Muscle of back (tissue), 3 donors: ENCODE measurements at regions not wholly inside any gene's neighbourhood (a gene's known extent, or its start where the extent isn't known, plus 50 kb on each side); places are given as distances from the start of the nearest gene placed in this dataset.
A peak's percentile ranks its signal among the peaks of the same experiment; 100 is the strongest.
"Not testable (repeated sequence)": the region's sequence is repeated elsewhere in the genome, so short reads cannot be mapped to it uniquely, and the experiment has no call there.

Experiments
- DNase-seq, 3 donors: peaks; one replicate each; pipeline versions ENCODE4 v3.0.0 to v3.0.0-alpha.2; 2013

- DNase-seq = no peak
Measured at GRCh38 chr5:135776457-135776856, 58.0 kb upstream of the SLC25A48 start.

GRCh38 chr5:135761746-135762145 is 72.7 kb upstream of the SLC25A48 start:
- peak; percentile 21 to 47 (median 36) for DNase-seq

GRCh38 chr5:135759149-135759784 is 75.2 kb upstream of the SLC25A48 start:
- DNase-seq = no peak

- DNase-seq = no peak
Measured at GRCh38 chr5:135753990-135754389, 80.5 kb upstream of the SLC25A48 start.

GRCh38 chr5:135750506-135750905 is 84.0 kb upstream of the SLC25A48 start:
- DNase-seq = no peak

- DNase-seq = no peak
Measured at GRCh38 chr5:135747824-135748223, 86.6 kb upstream of the SLC25A48 start.

- no peak for DNase-seq
Measured at GRCh38 chr5:135745897-135746500, 88.5 kb upstream of the SLC25A48 start.

- DNase-seq = no peak
Measured at GRCh38 chr5:135743705-135744411, 90.6 kb upstream of the SLC25A48 start.

- no peak for DNase-seq
Measured at GRCh38 chr5:135743181-135743580, 91.3 kb upstream of the SLC25A48 start.

- not testable (repeated sequence) for DNase-seq
Measured at GRCh38 chr5:135742240-135742639, 92.2 kb upstream of the SLC25A48 start.

- no peak for DNase-seq
Measured at GRCh38 chr5:135741040-135741439, 93.4 kb upstream of the SLC25A48 start.

- DNase-seq = no peak
Measured at GRCh38 chr5:135740475-135740874, 94.0 kb upstream of the SLC25A48 start.

GRCh38 chr5:135739383-135739981 is 95.0 kb upstream of the SLC25A48 start:
- DNase-seq = peak; percentile 8 to 52 (median 25)

GRCh38 chr5:135738564-135738875 is 95.9 kb upstream of the SLC25A48 start:
- DNase-seq = no peak

GRCh38 chr5:135737701-135738563 is 96.5 kb upstream of the SLC25A48 start:
- no peak for DNase-seq

GRCh38 chr5:135736952-135737351 is 97.5 kb upstream of the SLC25A48 start:
- DNase-seq = not testable (repeated sequence)

- DNase-seq = no peak
Measured at GRCh38 chr5:135735831-135736230, 98.6 kb upstream of the SLC25A48 start.

GRCh38 chr5:135734956-135735355 is 99.5 kb upstream of the SLC25A48 start:
- DNase-seq = not testable (repeated sequence)

GRCh38 chr5:135731034-135731433 is 103.4 kb upstream of the SLC25A48 start:
- not testable (repeated sequence) for DNase-seq

- not testable (repeated sequence) for DNase-seq
Measured at GRCh38 chr5:135730161-135730560, 104.3 kb upstream of the SLC25A48 start.

GRCh38 chr5:135729321-135729786 is 105.1 kb upstream of the SLC25A48 start:
- DNase-seq = peak; percentile 33 to 71 (median 55)

GRCh38 chr5:135724617-135725016 is 109.8 kb upstream of the SLC25A48 start:
- DNase-seq = no peak
